NCI-H2107 treated with DMSO at 0.1 percent for 48 hours (cell line): ENCODE measurements at regions not wholly inside any gene's neighbourhood (a gene's known extent, or its start where the extent isn't known, plus 50 kb on each side); places are given as distances from the start of the nearest gene placed in this dataset.

ENCODE experiments used
- DNase-seq: peaks from one replicate; lab custom pipeline; 2025; ENCODE audit not compliant: unreplicated experiment; lab: John Stamatoyannopoulos, UW

GRCh38 chr18:78679613-78680260 lies 299.9 kb upstream of the SALL3 start:
- DNase-seq, result no peak

GRCh38 chr18:78681396-78681795 lies 298.2 kb upstream of the SALL3 start:
- DNase-seq, result no peak

- no peak for DNase-seq
Measured at GRCh38 chr18:78681934-78682333, 297.7 kb upstream of the SALL3 start.

- DNase-seq, result no peak
Measured at GRCh38 chr18:78682716-78683115, 296.9 kb upstream of the SALL3 start.

GRCh38 chr18:78683191-78684010 lies 296.2 kb upstream of the SALL3 start:
- DNase-seq, result no peak

- no peak for DNase-seq
Measured at GRCh38 chr18:78685250-78685979, 294.2 kb upstream of the SALL3 start.

- DNase-seq, result no peak
Measured at GRCh38 chr18:78685980-78686530, 293.6 kb upstream of the SALL3 start.

- no peak for DNase-seq
Measured at GRCh38 chr18:78686976-78687685, 292.5 kb upstream of the SALL3 start.

- DNase-seq, result no peak
Measured at GRCh38 chr18:78687736-78688135, 291.9 kb upstream of the SALL3 start.

- DNase-seq, result no peak
Measured at GRCh38 chr18:78688249-78688648, 291.4 kb upstream of the SALL3 start.

- no peak for DNase-seq
Measured at GRCh38 chr18:78688916-78689315, 290.7 kb upstream of the SALL3 start.

- DNase-seq, result no peak
Measured at GRCh38 chr18:78689606-78690005, 290.0 kb upstream of the SALL3 start.

GRCh38 chr18:78692105-78692504 lies 287.5 kb upstream of the SALL3 start:
- DNase-seq, result no peak

- DNase-seq, result no peak
Measured at GRCh38 chr18:78693429-78693828, 286.2 kb upstream of the SALL3 start.

- no peak for DNase-seq
Measured at GRCh38 chr18:78696698-78697435, 282.8 kb upstream of the SALL3 start.

GRCh38 chr18:78697446-78697845 lies 282.2 kb upstream of the SALL3 start:
- DNase-seq, result no peak

- no peak for DNase-seq
Measured at GRCh38 chr18:78698914-78699313, 280.7 kb upstream of the SALL3 start.

- DNase-seq, result no peak
Measured at GRCh38 chr18:78699499-78699898, 280.1 kb upstream of the SALL3 start.

- peak; percentile 4 for DNase-seq
Measured at GRCh38 chr18:78701771-78702396, 277.7 kb upstream of the SALL3 start.

- DNase-seq, result no peak
Measured at GRCh38 chr18:78703291-78703690, 276.3 kb upstream of the SALL3 start.
